Vagina (tissue), 2 donors: ENCODE measurements at regions not wholly inside any gene's neighbourhood (a gene's known extent, or its start where the extent isn't known, plus 50 kb on each side); places are given as distances from the start of the nearest gene placed in this dataset.

ENCODE experiments used
- DNase-seq, 2 donors: peaks; one replicate each; pipeline ENCODE4 v3.0.0-alpha.2; 2017; ENCODE audit errors: extremely low spot score in 2 of 2
- H3K27ac ChIP-seq: fragments of 200-600 bp; sonication (generic); one replicate; pipeline ENCODE4 v1.5.1; 2019
- H3K27me3 ChIP-seq: fragments of 200-600 bp; sonication (generic); one replicate; pipeline ENCODE4 v1.5.1; 2019
- H3K36me3 ChIP-seq, 2 donors: fragments of 200-600 bp; sonication (generic); one replicate each; pipeline ENCODE4 v1.5.1; 2017 to 2019
- H3K4me1 ChIP-seq: fragments of 200-600 bp; sonication (generic); one replicate; pipeline ENCODE4 v1.5.1; 2019
- H3K4me3 ChIP-seq, 2 donors: fragments of 200-600 bp; sonication (generic); 1 replicate in 1 of 2; 2 replicates in 1 of 2; pipeline ENCODE4 v1.5.1; 2016 to 2019
- H3K9me3 ChIP-seq: fragments of 200-600 bp; sonication (generic); one replicate; pipeline ENCODE4 v1.5.1; 2019
- POLR2A ChIP-seq, 2 donors: fragments of 450-650 bp; IDR thresholded peaks; one replicate each; pipeline ENCODE4 v1.6.1; 2017; ENCODE audit warnings: antibody characterized with exemption in 2 of 2, mild to moderate bottlenecking in 2 of 2, moderate library complexity in 2 of 2
- POLR2AphosphoS5 ChIP-seq, 2 donors: sonication (generic); formaldehyde crosslinking; IDR thresholded peaks; one replicate each; pipeline ENCODE4 v1.9.0; 2017; ENCODE audit warnings: antibody characterized with exemption in 2 of 2, mild to moderate bottlenecking in 2 of 2, low read depth in 1 of 2; ENCODE audit not compliant: insufficient read depth in 1 of 2
- intact Hi-C: fragments of 100-400 bp; cut with DNase I; formaldehyde crosslinking; loops from one replicate; pipeline ENCODE4 v1.15.1; 2023
- TF ChIP-seq, protein P1 (sequence below), 3 experiments: fragments of 450-650 bp in 2 of 3; fragments of 200-600 bp in 1 of 3; sonication (generic) in 1 of 3; IDR thresholded peaks; one replicate each; pipeline ENCODE4 v1.5.1; 2017 to 2019; ENCODE audit warnings: antibody characterized with exemption in 3 of 3, mild to moderate bottlenecking in 2 of 3, moderate library complexity in 2 of 3

DNA sequence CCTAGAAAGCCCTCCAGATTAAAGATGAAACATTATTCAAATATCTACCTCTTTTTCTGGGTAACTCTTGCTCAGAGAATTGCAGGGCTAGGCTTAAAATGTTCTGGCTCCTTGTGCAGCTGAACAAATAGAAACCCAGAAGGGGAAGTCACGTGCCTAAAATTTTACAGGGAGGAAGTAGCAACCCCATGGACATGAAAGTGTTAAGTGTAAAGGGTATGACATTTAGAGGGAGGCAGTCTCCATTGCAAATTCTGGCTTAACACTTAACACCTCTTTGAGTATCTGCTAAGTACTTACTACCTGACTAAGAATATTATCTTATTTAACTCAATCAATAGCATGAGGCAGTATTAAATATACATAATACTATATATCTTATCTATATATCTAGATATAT is 376.1 kb upstream of the ERCC4 start:
- TF ChIP-seq POLR2AphosphoS5 (IDR thresholded peaks at IDR 0.05; ENCODE audit: insufficient read depth in 1 of 2, low read depth in 1 of 2) (no peak), POLR2A (IDR thresholded peaks at IDR 0.05) (no peak)
- TF ChIP-seq, protein P1, sequence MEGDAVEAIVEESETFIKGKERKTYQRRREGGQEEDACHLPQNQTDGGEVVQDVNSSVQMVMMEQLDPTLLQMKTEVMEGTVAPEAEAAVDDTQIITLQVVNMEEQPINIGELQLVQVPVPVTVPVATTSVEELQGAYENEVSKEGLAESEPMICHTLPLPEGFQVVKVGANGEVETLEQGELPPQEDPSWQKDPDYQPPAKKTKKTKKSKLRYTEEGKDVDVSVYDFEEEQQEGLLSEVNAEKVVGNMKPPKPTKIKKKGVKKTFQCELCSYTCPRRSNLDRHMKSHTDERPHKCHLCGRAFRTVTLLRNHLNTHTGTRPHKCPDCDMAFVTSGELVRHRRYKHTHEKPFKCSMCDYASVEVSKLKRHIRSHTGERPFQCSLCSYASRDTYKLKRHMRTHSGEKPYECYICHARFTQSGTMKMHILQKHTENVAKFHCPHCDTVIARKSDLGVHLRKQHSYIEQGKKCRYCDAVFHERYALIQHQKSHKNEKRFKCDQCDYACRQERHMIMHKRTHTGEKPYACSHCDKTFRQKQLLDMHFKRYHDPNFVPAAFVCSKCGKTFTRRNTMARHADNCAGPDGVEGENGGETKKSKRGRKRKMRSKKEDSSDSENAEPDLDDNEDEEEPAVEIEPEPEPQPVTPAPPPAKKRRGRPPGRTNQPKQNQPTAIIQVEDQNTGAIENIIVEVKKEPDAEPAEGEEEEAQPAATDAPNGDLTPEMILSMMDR (IDR thresholded peaks at IDR 0.05), result no peak
- Histone ChIP-seq H3K4me3 (no peak overlapping the region), H3K9me3 (no peaks in the 10 kb centered on the region), H3K4me1 (no peaks in the 10 kb centered on the region), H3K36me3 (no peaks in the 10 kb centered on the region), H3K27ac (no peak overlapping the region), H3K27me3 (no peaks in the 10 kb centered on the region)
- intact Hi-C loops, result no loop called here
- no peak for DNase-seq

DNA sequence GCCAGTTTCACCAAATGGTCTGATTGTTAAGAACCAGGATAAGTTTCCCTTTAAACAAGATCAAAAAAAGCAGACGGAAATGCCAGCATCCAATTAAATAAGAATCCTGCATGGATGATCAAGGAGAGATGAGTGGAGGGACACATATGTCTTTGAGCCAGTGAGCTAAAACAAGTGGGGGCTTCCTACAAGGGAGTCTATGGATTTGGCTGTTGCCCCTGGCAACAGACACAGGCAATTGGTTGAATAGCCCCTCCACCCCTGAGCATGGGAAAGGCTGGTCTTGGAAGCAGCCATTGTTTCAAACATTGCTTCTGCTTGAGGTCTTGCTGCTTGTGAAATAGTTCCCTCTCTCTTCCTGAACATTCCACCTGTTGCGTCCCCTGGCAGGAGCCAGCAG is 374.7 kb upstream of the ERCC4 start:
- no peaks in the 10 kb centered on the region for H3K9me3 ChIP-seq
- H3K4me1 ChIP-seq, result no peaks in the 10 kb centered on the region
- H3K27me3 ChIP-seq, result no peaks in the 10 kb centered on the region
- H3K27ac ChIP-seq, result no peak overlapping the region
- TF ChIP-seq, protein P1 (IDR thresholded peaks at IDR 0.05), result no peak
- TF ChIP-seq POLR2A (IDR thresholded peaks at IDR 0.05), result no peak
- no peak for TF ChIP-seq POLR2AphosphoS5 (IDR thresholded peaks at IDR 0.05; ENCODE audit: insufficient read depth in 1 of 2, low read depth in 1 of 2)
- no peaks in the 10 kb centered on the region for H3K36me3 ChIP-seq
- no peak overlapping the region for H3K4me3 ChIP-seq
- no peak for DNase-seq
- intact Hi-C loops, result no loop called here

DNA sequence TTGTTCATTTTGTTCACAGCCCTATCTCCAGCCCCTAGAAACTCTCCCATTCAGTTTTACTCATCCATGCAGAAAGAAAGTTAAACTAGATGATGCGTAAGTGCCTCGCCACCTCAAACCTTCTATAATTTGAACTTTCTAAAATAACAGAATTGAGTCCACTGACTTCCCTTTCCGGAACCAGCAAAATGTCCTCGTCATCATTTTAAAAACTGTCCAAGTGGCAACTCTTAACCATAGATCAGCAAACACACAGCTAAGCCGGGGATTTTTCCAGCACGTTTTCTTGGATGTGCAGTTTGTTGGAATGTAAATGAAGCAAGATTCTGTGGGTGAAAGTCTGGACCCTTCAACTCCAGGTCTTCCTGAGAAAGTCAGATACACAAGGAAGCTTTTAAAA is 369.7 kb upstream of the ERCC4 start:
- no peaks in the 10 kb centered on the region for H3K4me1 ChIP-seq
- no peaks in the 10 kb centered on the region for H3K9me3 ChIP-seq
- no peak for TF ChIP-seq POLR2AphosphoS5 (IDR thresholded peaks at IDR 0.05; ENCODE audit: insufficient read depth in 1 of 2, low read depth in 1 of 2)
- TF ChIP-seq, protein P1 (IDR thresholded peaks at IDR 0.05), result no peak
- no peak for TF ChIP-seq POLR2A (IDR thresholded peaks at IDR 0.05)
- H3K4me3 ChIP-seq, result no peak overlapping the region
- H3K36me3 ChIP-seq, result no peaks in the 10 kb centered on the region
- no peak overlapping the region for H3K27ac ChIP-seq
- H3K27me3 ChIP-seq, result no peaks in the 10 kb centered on the region
- DNase-seq, result no peak
- intact Hi-C loops, result no loop called here

DNA sequence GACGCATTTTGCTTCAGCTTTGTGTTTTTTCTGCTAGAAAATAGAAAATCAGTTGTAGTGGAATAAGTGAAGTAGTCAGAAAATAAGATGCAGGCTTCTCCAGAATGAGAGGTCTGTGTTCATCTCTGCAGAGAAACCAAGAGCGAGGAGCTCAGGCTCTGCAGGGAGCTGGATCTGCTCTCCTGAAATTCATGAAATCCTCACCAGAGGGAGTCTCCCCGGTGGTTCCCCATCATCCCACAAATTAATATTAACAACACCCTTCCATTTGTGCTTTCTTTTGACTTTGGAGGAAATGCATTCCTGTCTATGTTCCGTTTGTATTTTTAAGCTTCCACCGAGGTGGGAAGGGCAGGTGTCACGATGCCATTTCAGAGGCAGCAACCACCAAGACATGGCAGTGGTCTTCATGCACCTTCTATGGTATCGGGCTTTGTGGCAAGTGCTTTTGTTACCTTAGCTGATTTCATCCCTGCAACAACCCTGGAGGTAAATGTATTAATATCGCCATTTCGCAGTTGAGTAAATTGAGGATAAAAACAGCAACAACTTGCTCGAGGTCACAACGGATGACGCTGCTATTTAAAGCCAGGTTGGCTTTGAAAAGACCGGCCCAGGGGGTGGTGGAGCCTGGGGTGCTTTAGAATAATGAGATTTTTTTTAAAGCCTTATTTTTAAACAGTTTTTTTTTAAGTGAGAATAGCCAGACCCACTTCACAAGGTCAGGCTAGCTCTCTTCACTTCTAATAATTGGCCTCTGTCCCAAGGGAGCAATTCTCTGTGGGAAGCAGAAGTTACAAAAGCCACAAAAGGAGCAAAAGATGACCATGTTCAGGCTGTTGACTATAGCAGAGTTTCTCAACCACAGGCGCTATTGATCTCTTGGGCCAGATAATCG is 367.6 kb upstream of the ERCC4 start:
- TF ChIP-seq POLR2AphosphoS5 (IDR thresholded peaks at IDR 0.05; ENCODE audit: insufficient read depth in 1 of 2, low read depth in 1 of 2) (no peak), POLR2A (IDR thresholded peaks at IDR 0.05) (no peak)
- TF ChIP-seq, protein P1 (IDR thresholded peaks at IDR 0.05), result no peak
- Histone ChIP-seq H3K27ac (no peak overlapping the region), H3K27me3 (no peaks in the 10 kb centered on the region), H3K4me1 (no peaks in the 10 kb centered on the region), H3K36me3 (no peaks in the 10 kb centered on the region), H3K4me3 (no peak overlapping the region), H3K9me3 (no peaks in the 10 kb centered on the region)
- no peak for DNase-seq
- intact Hi-C loops, result no loop called here

DNA sequence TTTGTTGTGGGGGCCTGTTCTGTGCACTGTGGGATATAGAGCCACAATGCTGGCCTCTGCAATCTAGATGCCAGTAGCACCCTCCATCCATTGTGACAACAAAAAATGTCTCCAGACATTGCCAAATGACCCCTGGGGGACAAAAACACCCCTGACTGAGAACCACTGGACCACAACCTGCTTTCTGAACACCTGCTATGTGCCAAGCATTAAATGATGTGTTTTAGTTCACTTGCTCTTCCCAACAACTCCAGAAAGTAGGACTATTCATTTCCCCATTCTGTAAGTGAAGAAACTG is 367.0 kb upstream of the ERCC4 start:
- TF ChIP-seq POLR2A (IDR thresholded peaks at IDR 0.05) (no peak), POLR2AphosphoS5 (IDR thresholded peaks at IDR 0.05; ENCODE audit: insufficient read depth in 1 of 2, low read depth in 1 of 2) (no peak)
- TF ChIP-seq, protein P1 (IDR thresholded peaks at IDR 0.05), result no peak
- no peak for DNase-seq
- Histone ChIP-seq H3K27me3 (no peaks in the 10 kb centered on the region), H3K36me3 (no peaks in the 10 kb centered on the region), H3K27ac (no peak overlapping the region), H3K4me3 (no peak overlapping the region), H3K4me1 (no peaks in the 10 kb centered on the region), H3K9me3 (no peaks in the 10 kb centered on the region)
- intact Hi-C loops, result no loop called here
